Globus pallidus (tissue), 1 donor: ENCODE measurements at regions not wholly inside any gene's neighbourhood (a gene's known extent, or its start where the extent isn't known, plus 50 kb on each side); places are given as distances from the start of the nearest gene placed in this dataset.
"Not testable (repeated sequence)": the region's sequence is repeated elsewhere in the genome, so short reads cannot be mapped to it uniquely, and the experiment has no call there.

Experiments used
- DNase-seq: peaks from one replicate; pipeline ENCODE4 v3.0.0-alpha.2; 2015; ENCODE audit warnings: low spot score

DNA sequence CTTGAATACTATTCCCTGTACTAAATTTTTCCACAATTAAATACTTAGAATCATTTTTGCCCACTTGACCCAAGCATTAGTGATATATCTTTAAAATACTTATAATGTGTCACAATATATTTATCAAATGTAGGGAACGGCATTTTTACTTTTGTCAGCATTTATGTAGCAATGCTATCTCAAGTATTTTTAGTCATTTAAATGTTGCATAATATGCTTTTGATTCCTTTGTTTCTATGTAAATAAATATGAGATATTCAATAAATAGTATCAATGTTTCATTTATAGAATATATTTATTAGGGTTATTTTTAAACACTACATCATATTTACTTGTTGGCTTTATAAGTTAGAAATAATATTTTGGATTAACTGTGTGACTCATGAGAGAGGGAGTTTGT lies 199.7 kb upstream of the WSB1 start:
- not testable (repeated sequence) for DNase-seq

DNA sequence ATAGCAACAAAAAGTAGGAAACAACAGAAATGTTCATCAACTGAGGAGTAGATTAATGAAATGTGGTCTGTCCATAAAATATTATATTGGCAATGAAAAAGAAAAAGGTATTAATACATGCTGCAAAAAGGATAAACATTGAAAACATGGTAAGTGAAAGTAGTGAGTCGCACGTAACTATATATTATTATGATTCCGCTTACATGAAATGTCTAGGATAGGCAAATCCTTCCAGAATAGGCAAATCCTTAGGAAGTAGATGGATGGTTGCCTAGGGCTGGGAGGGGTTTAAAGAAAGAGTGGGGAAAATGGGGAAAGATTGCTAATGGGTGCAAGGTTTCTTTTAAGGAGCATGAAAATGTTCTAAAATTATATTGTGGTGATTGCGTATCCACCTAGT lies 198.1 kb upstream of the WSB1 start:
- DNase-seq: not testable (repeated sequence)

DNA sequence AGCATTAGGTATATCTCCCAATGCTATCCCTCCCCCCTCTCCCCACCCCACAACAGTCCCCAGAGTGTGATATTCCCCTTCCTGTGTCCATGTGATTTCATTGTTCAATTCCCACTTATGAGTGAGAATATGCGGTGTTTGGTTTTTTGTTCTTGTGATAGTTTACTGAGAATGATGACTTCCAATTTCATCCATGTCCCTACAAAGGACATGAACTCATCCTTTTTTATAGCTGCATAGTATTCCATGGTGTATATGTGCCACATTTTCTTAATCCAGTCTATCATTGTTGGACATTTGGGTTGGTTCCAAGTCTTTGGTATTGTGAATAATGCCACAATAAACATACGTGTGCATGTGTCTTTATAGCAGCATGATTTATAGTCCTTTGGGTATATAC lies 194.6 kb upstream of the WSB1 start:
- DNase-seq: not testable (repeated sequence)

DNA sequence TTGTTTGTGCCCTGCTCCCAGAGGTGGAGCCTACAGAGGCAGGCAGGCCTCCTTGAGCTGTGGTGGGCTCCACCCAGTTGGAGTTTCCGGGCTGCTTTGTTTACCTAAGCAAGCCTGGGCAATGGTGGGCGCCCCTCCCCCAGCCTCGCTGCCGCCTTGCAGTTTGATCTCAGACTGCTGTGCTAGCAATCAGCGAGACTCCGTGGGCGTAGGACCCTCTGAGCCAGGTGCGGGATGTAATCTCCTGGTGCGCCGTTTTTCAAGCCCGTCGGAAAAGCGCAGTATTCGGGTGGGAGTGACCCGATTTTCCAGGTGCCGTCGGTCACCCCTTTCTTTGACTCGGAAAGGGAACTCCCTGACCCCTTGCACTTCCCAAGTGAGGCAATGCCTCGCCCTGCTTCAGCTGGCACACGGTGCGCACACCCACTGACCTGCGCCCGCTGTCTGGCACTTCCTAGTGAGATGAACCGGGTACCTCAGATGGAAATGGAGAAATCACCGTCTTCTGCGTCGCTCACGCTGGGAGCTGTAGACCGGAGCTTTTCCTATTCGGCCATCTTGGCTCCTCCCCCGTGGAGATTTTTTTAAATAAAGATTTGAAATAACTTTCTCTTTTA lies 189.2 kb upstream of the WSB1 start:
- not testable (repeated sequence) for DNase-seq

DNA sequence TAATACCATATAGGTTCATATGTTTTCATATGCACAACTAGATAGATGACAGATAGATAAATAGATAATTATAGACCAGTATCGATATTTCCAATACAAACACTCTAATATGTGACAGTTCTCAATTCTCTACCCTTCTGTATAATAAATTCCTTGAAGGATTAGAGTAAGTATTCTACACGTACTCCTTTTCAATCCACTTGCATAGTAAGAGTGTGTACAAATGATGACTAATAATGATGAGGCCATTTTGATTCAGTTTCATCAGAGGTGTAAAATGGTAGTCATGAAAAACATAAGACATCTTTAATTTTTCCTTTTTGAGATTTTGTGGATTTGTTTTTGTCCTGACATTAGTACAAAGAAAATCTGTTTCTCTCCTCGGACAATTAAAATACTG lies 188.3 kb upstream of the WSB1 start:
- DNase-seq: no peak

DNA sequence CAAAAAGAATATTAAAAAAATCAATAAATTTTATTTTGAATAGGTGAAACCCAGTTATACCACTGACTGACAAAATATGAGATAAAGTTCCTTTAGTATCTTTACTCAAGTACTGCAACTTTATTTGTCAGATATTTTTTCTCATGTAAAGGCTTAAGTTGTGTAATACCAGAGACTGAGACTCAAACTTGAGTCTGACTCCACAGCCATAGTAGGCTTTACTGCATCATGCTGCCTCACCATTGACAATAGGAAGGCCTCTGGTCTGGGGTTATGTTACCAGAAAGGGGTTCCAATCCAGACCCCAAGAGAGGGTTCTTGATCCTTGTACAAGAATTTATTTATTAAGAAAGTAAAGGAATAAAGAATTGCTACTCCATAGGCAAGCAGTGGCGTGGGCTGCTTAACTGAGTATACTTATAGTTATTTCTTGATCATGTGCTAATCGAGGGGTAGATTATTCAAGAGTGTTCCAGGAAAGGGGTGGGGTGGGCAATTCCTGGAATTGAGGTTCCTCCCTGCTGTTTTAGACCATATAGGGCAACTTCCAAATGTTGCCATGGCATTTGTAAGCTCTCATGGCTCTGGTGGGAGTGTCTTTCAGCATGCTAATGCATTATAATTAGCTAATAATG lies 187.4 kb upstream of the WSB1 start:
- DNase-seq: no peak

DNA sequence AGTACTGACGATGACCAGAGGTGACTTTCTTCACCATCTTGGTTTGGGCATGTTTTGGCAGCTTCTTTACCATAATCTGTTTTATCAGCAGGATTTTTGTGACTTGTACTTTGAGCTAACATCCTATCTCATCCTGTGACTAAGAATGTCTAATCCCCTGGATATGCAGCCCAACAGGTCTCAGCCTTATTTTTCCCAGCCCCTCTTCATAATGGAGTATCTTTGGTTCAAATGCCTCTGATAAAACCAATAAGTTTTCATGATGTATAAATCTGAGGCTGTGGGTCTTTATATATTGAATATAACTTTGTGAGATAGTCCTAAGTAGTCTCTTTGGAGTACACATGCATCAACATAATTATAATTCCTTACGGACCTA lies 186.9 kb upstream of the WSB1 start:
- no peak for DNase-seq

DNA sequence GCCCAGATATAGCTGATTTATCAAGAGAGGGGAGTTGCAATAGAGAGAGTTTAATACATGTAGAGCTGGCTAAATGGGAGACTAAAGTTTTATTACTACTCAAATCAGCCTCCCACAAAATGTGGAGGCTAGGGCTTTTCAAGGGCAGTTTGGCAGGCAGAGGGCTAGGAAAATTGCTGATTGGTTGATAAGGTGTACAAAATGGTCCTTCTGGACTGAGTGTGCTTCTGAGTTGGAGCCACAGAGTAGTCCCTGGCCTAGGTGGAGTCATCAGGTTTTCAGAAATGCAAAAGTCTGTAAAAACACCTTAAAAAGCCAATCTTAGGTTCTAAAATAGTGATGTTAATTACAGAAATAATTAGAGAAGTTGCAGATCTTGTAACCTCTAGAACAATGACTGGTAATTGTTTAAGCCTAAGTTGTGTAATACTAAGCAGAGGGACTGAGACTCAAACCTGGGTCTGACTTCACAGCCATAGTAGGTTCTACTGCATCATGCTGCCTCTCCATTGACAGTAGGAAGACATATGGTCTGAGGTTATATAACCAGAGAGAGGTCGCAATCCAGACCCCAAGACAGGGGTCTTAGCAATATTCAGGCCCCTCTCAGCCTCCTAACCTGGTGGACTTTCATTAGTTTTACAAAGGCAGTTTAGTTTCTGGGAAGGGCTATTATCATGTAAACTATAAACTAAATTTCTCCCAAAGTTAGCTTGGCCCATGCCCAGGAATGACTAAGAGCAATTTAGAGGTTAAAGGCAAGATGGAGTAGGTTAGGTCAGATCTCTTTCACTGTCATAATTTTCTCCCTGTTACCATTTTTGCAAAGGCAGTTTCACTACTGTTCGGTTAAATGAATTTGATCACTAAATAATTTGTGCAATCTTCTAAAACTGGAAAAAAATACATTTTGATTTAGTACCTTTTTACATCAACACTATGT lies 186.3 kb upstream of the WSB1 start:
- not testable (repeated sequence) for DNase-seq

DNA sequence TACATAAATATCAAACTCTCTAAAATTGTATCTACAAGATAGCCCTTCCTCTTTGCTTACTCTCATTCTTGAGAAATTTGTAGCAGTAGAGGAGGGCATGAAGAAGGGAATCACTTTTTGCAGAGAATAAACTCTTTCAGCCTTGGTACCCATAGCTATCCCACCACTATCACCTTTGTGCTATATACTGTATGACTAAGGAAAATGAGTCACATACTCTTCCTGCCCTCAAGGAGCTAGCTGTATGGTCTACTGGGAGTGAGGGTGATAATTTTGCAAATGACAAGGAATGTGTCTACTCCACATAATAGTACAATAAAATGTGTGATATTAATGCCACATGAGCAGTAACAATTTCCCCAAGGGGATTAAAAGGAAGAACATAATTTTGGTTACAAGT lies 184.6 kb upstream of the WSB1 start:
- DNase-seq: no peak

DNA sequence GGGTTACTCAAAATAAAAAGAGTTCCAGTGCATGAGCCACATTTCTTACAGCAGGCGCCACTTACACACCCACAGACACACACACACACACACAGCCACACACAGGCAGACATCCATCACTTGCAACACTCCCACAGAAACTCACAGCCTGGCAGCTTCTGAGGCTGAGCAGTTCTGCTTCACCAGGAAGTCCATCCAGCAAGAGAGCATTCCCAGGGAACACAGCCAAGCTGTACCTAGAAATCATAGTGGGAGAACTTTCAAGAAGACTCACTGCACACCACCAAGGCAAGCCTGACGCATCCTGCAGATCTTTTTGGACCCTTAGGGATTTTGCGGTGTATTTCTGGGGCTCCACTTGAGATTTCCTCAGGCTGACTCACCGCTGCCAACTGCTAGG lies 140.9 kb upstream of the WSB1 start:
- DNase-seq: no peak

DNA sequence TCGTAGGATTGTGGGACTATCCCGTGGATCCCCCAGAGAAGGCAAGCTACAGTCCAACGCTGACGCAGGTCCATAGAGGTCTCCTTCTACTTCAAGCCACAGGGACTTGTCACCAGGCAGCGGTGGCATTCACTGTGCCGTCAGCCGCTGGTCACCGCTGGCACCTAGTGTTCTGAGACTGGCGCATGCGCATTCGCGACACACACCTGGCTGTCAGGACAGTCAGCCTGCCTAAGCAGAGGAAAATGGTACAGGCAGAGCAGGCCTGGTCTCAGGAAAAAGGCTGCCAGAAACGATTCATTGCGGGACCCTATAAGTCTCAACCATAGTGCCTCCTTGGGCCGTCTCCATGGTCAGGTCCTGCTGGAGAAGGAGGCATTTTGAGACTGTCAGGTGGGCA lies 138.0 kb upstream of the WSB1 start:
- no peak for DNase-seq

DNA sequence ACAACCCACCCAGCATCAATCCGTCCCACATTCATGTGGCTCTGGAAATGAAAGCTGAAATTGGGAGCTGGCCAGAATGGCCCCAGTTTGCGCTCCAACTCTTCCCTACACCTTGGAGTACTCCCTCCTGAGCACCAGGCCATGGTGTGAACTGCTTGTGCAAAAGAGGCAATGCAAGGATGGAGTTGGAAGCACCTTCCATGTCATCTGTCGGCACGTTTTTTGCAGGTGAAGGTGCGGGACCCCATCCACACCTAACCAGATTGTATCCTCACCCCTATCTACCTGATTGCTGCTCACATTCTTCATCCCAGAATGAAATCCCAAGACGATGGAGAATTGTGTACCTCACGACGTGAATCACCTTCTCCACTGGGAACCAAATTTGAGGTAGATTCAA lies 136.6 kb upstream of the WSB1 start:
- DNase-seq: no peak

DNA sequence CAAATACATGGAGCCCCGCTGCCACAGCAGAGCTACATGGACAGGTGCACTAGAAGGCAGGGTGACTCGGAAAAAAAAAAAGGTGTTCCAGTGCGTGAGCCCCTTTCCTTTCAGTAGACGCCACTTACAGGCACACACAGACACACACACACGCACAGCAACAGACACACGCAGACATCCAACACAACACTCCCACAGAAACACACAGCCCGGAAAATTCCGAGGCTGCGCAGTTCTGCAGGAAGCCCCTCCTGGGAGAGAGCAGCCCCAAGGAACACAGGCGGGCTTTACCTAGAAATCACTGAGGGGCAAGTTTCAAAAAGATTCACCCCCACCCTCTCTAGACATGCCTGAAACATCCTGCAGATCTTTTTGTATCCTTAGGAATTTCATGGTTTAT lies 136.0 kb upstream of the WSB1 start:
- DNase-seq: no peak

DNA sequence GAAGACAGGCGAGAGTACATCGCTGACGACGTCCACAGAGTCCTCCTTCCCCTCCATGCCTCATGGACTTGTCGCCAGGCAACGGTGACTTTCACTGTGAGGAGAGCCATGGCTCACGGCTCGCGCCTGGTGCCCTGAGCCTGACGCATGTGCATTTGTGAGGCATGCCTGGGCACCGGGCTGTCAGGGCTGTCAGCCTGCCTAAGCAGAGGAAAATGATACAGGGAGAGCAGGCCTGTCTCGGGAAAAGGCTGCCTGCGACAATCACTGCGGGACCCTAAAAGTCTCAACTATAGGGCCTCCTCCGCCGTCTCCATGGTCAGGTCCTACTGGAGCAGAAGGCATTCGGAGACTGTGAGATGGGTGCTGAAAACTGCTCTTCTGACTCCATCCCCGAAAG lies 135.5 kb upstream of the WSB1 start:
- no peak for DNase-seq

DNA sequence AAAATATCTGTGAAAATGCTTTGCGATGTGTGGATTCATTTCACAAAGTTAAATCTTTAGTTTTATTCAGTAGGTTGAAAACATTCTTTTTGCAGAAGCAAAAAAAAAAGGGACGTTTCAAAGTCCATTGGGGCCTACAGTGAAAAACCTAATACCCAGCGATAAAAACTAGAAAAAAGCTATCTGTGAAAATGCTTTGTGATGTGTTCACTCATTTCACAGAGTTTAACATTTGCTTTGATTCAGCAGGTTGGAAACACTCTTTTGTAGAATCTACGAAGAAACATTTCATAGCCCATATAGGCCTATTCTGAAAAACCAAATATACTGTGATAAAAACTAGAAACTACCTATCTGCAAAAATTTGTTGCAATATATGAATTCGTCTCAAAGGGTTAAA lies 113.6 kb upstream of the WSB1 start:
- no peak for DNase-seq

DNA sequence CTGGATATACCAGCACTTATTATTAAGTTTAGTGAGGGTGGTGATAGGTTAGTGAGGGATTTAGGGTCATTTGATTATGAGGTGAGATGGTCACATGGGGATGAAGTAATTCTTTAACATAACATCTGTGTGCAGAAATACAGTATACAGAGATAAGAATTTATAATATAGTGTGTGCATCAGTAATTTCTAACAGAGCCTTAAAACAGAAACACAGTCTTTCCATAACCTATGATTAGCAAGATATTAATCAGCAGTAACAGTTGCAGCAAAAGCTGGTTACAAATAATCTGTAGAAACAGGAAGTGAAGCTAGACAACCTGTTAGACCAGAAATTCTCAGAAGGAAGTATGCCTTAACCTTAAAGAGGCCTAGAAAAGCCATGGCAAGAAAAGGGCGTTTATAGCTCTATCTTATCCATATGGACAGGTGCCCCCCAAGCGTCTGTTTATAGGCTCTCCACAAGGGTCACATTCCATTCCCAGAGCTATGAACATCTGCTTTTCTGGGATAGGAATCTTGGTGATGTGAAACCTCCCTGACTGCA lies 112.5 kb upstream of the WSB1 start:
- not testable (repeated sequence) for DNase-seq

DNA sequence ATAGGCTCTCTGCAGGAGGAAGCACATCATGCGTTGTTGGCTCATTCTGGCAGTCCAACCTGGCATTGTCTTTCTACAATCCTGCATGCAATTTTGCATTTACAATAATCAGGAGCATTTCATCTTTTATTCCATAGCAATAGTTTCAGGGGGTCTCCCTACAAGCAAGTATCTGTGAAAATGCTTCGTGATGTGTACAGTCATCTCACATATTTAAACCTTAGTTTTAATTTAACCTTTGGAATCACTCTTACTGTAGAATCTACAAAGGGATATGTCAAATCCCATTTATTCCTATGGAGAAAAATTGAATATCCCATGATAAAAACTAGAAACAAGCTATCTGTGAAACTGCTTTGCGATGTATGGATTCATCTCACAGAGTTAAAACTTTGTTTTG lies 112.0 kb upstream of the WSB1 start:
- no peak for DNase-seq

DNA sequence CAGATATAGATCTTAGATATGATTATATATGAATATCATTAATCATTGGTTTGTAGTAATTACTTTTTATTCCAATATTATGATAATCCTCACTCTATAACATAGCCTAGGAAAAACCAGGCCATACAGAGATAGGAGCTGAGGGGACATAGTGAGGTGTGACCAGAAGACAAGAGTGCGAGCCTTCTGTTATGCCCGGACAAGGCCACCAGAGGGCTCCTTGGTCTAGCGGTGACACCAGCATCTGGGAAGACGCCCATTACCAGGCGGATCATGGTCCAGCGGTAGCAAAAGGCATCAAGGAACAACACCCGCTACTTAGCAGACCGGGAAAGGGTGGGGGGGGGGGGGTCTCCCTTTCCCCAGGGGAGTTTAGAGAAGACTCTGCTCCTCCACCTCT lies 96.4 kb upstream of the WSB1 start:
- not testable (repeated sequence) for DNase-seq

DNA sequence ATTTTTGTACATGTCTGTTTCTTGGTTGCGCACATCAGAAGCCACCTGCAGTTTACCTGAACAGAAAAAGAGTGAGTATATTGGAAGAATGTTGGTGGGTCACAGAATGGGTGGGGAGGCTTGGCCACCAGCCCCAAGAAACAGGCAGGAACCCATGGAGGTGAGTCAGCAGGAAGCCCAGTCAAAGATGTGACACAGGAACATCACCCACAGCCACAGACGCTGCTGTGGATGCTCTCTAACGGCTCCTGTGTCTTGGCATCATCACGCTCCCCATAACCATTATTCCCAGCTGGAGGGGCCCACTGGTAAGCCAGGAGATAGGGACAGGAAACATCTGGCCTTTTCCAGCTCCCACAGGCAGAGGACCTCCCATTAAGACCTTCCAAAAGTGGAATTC lies 94.0 kb upstream of the WSB1 start:
- DNase-seq: no peak

DNA sequence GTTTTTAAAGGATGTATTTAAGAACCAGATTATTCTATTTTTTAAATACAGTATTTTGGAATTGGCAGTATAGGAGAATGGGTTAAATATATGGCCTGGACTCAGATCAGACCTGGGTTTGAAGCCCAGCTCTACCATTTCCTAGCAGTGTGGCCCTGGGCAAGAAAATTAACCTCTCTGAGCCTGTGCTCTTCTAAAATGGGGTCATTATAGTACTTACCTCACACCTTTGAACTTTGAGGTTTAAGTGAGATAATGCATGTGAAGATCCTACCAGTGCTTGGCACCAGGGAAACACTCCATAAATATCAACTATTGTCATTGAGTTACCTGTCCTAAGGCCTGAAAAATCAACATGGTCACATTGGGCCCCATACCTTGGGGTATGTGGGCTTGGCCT lies 93.4 kb upstream of the WSB1 start:
- no peak for DNase-seq

DNA sequence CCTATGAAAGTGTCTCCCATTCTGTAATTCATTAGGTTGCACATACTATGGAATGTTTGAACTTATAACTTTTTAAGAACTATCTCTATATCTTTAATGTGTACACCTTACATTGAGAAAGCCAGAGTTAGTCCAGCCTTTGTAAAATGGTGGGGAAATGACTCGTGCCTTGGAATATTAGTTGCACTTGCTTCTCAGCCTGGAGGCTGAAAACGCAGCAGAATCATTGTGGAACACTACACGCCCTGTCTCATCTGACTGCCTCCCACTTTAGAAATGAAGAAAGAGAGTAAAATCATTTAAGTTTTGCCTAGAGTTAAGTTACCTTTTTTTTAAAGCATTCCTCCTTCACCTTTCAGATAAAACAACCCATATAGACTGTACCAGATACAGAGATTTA lies 90.7 kb upstream of the WSB1 start:
- no peak for DNase-seq

DNA sequence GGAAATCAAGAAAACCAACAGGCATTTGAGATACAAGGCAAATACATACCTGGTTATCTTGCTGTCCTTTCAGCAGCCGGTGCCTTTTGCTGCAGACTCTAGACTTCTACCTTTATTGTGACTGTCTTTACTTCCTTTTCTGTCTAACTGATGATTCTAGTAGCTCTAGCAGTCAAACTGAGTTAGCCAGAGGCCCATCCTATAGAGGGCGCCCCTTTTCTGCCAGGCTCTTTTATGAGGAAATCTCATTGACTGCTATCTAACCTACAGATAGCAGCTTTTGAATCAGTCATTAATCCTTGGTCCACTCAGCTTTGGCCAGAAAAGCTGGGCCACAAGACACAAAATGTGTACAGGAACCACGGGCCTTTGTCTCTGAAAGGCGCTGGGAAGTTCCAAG lies 87.5 kb upstream of the WSB1 start:
- no peak for DNase-seq

DNA sequence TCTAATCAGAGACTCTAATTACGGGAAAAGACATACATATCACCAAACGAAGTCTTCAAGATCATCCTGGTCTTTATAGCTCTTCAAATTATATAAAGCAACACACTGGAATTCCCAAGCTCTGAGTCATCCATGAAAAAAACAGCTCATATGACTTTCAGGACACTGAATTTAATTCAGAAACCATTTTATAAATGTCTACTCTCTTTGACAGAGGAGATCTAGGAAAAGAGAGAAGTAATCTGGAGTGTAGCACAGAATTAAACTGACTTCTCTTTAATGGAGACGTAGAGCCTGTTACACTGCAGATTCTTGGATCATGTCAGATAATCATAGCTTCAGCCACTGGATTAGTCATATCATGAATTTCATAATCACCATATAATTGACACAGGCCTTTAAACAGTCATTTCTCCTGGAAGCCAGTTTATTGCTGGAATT lies 86.8 kb upstream of the WSB1 start:
- no peak for DNase-seq
